Mesodermal cell (in vitro differentiated cells): ENCODE measurements at regions not wholly inside any gene's neighbourhood (a gene's known extent, or its start where the extent isn't known, plus 50 kb on each side); places are given as distances from the start of the nearest gene placed in this dataset.

Experiments
- H3K27ac ChIP-seq: 2 replicates; pipeline ENCODE4 v1.7.0; 2013; ENCODE audit warnings: mild to moderate bottlenecking, low read depth, low read length, moderate library complexity; ENCODE audit not compliant: severe bottlenecking
- H3K36me3 ChIP-seq: 2 replicates; pipeline ENCODE4 v1.7.1; 2013; ENCODE audit warnings: mild to moderate bottlenecking, low read length, moderate library complexity; ENCODE audit not compliant: control insufficient read depth, insufficient read depth
- H3K4me1 ChIP-seq: one replicate; pipeline ENCODE4 v1.7.1; 2013; ENCODE audit warnings: mild to moderate bottlenecking, low read length; ENCODE audit not compliant: insufficient read depth, control insufficient read depth, poor library complexity, severe bottlenecking
- H3K4me3 ChIP-seq: 2 replicates; pipeline ENCODE4 v1.7.0; 2013; ENCODE audit warnings: low read length, control low read depth, mild to moderate bottlenecking; ENCODE audit not compliant: insufficient read depth, poor library complexity, severe bottlenecking; ENCODE audit errors: extremely low read depth
- H3K9me3 ChIP-seq: 2 replicates; pipeline ENCODE4 v1.7.1; 2013; ENCODE audit warnings: mild to moderate bottlenecking, low read length, moderate library complexity; ENCODE audit not compliant: control insufficient read depth
- WGBS, 2 experiments: methylation state at CpG; one replicate each; pipeline ENCODE4 v1.1.5; 2013; ENCODE audit warnings: missing lambda C conversion rate in 2 of 2; ENCODE audit not compliant: insufficient coverage in 2 of 2; 5-methylcytosine and 5-hydroxymethylcytosine counted together

DNA sequence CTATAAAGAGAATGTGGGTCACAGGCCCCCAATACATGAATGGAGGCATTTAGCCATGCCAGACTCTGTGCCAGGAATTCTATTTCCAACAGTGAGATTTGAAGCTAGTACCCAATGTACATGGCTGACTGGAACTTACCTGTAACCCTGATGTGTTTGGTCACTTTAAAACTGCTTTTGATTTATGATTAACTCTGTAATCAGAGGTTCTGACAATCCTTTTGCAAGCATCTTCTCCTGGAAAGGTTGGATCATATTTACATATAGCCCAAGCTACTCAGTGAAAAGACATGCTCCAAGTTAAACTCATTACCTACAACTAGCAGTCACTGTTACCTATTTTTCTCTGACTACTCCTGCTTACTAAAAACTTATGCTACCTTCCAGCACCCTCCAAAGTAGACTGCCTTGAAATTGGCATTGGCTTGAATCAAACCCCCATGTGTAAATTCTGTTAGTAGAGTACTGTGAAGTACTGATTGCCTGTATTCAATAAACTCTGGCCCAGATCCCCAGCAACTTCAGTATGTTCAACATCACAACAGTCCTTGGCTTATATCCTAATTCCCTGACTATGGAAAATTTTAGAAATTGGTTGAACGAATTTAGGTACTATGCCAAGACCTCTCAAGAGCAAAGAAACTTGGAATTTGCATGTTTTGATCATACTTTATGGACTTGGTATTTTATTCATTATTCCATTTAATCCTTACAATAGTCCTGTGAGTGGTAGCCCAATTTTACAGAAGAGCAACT, 665.6 kb upstream of the NECTIN3 start:
- WGBS, 2 experiments: no CpG with 5 or more reads among the region's 1 CpG
- Histone ChIP-seq H3K4me3 (no peak overlapping the region), H3K27ac (no peak overlapping the region), H3K4me1 (no peaks in the 10 kb centered on the region), H3K9me3 (no peaks in the 10 kb centered on the region), H3K36me3 (no peaks in the 10 kb centered on the region)

DNA sequence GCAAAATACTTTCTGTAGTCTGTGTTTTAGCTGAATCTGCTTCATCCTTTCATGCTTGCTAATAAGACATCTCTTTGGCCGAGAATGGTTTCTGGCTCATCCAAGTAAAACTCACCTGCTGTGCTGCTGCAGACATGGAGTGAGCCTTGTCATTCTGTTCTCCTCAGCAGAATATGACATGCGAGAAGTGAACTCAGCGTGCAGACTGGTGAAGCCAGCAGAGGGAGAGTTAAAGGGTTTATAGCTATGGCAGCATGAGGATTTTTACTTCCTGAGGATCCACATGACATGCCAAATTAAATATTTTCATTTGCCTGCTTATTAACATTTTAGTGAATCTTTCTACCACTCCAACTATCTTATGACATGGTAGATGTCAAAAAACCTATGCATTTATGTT, 658.4 kb upstream of the NECTIN3 start:
- Histone ChIP-seq H3K9me3 (no peaks in the 10 kb centered on the region), H3K4me3 (no peak overlapping the region), H3K36me3 (no peaks in the 10 kb centered on the region), H3K4me1 (peaks cover 9% of the 10 kb centered on the region), H3K27ac (peak overlapping the region; percentile 86)
- 87 to 100% methylated on average over 2 to 3 of the region's 3 CpGs for WGBS, 2 experiments

DNA sequence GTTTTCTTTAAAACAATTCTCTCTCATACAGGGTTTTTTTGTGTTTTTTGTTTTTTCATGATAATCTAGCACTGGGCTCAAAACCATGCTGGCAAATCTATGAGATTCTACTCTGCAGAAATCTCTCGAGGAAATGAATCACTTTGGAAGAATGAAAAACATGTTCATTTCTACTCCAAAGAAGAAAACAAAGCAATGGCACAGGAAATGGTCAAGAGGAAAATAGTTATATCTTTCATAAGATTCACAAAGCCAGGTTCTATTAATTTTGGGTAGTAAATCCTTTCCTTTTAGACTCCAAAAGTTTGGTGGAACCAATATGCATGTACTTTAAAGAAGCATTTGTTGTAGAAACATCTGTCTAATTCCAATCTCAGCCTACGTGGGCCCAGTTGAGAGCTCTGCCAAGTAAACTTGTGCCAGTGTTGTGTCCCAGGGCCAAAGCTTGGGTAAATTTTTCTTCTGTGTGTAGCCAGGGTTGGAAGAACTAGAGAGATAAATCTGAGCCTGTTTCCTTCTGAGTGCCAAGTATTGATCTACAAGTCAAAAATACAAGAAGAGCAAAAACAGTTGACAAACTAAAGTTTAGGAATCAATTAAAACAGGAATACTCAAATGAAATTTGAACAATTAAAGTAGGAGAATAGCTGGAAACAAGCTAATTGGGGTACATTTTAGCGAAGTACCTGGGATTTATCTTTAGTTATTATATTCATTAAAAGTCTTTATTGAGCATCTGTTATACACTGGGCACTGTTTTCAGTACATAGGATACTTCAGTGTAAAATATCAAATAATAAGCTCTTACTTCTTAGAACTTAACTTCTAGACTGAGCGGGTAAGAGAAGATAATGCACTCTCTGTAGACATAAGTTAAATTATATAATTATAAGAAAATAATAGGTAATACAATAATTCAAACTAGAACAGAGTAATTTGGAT, 657.5 kb upstream of the NECTIN3 start:
- Histone ChIP-seq H3K27ac (peak overlapping the region; percentile 86), H3K4me3 (no peak overlapping the region)
- WGBS, 2 experiments: 80 to 100% methylated on average over 1 of the region's 4 CpGs

DNA sequence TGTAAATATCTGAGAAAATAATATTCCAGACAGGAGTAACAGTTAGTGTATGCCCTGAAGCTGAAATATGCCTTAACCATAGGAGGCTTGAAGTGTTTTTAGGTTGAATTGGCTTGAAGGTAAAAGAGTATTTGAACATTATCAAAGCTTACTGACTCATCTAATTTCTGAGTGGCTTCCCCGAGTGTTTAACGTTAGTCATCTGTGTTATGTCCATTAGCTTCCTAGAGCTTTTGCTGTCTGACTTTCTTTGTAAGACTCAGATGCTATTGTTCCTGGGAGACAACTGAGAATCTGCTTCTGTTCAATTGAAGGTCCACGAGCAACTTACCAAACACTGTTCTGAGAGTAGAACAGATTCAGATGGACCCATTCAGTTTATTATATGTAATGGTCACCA, 656.8 kb upstream of the NECTIN3 start:
- Histone ChIP-seq H3K4me1 (peaks cover 9% of the 10 kb centered on the region), H3K36me3 (no peaks in the 10 kb centered on the region), H3K27ac (peak overlapping the region; percentile 51), H3K9me3 (no peaks in the 10 kb centered on the region), H3K4me3 (no peak overlapping the region)
- 33% methylated on average over 1 of the region's 3 CpGs; no CpG with 5 or more reads in 1 of the 2 experiments for WGBS, 2 experiments

More for the DNA sequence above, 657.5 kb upstream of the NECTIN3 start:
- Histone ChIP-seq H3K4me1 (peaks cover 9% of the 10 kb centered on the region), H3K36me3 (no peaks in the 10 kb centered on the region), H3K9me3 (no peaks in the 10 kb centered on the region)

DNA sequence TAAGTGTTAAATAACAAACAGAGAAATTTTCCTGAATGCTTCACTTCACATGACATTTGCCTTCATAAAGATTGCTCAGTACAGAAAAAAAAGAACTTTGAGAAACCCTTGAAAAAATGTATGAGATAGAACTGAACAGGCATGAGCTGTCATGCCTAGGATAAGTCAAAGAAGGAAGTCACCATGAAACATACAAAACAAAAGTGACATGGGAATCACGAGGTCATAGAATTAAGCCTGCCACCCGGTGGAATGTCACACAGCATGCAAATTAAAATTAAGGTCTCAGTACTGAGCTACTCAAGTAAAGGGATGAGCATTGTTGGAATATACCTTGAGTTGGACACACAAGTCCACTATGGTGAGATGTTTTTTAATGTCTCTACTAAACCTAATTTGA, 652.5 kb upstream of the NECTIN3 start:
- WGBS, 2 experiments: 90% methylated on average over 2 of the region's 2 CpGs; no CpG with 5 or more reads in 1 of the 2 experiments
- Histone ChIP-seq H3K36me3 (no peaks in the 10 kb centered on the region), H3K9me3 (no peaks in the 10 kb centered on the region), H3K4me1 (peaks cover 10% of the 10 kb centered on the region), H3K4me3 (no peak overlapping the region), H3K27ac (peak overlapping the region; percentile 94)

DNA sequence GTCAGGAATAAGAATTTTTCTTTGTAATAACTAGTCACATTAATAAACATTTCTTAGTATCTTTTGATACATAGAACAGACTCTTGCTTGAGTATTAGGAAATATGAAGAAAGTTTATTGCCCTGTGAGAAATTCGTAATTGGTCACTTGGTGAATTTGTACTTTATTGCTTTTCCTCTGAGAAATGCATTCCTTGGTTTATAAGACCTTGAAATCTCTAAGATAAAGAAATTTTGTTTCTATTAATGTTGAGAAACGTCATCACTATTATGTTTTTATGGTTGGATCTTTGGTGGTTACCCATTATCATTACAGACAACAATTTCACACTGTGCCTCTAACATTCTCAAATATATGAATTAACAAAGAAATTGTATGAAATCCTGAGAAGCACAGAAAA, 652.0 kb upstream of the NECTIN3 start:
- H3K27ac ChIP-seq: peak overlapping the region; percentile 94
- 83% methylated on average over 1 of the region's 2 CpGs; no CpG with 5 or more reads in 1 of the 2 experiments for WGBS, 2 experiments

DNA sequence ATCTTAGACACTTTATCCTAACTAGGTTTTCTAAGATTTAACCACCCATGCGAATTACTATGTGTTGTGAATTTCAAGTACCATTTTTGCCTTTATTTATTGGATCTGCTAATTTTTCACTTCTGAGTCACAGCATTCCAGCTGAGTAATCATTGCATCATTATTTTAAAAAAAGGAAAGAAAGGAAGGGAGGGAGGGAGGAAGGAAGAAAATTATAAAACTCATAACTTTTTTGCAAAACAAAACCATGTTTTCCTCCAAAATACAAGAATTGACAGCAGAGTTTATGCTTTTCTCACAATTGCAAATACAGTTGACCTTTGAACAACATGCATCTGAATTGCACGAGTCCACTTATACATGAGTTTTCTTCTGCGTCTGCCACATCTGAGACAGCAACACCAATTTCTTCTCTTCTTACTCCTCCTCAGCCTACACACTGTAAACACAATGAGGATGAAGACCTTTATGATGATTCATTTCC, 651.4 kb upstream of the NECTIN3 start:
- H3K4me1 ChIP-seq: peaks cover 10% of the 10 kb centered on the region
- no peaks in the 10 kb centered on the region for H3K9me3 ChIP-seq
- WGBS, 2 experiments: 72 to 79% methylated on average over 2 of the region's 3 CpGs
- H3K4me3 ChIP-seq: no peak overlapping the region
- H3K27ac ChIP-seq: peak overlapping the region; percentile 94
- H3K36me3 ChIP-seq: no peaks in the 10 kb centered on the region

More for the DNA sequence above, 652.0 kb upstream of the NECTIN3 start:
- Histone ChIP-seq H3K36me3 (no peaks in the 10 kb centered on the region), H3K4me1 (peaks cover 10% of the 10 kb centered on the region), H3K4me3 (no peak overlapping the region), H3K9me3 (no peaks in the 10 kb centered on the region)

DNA sequence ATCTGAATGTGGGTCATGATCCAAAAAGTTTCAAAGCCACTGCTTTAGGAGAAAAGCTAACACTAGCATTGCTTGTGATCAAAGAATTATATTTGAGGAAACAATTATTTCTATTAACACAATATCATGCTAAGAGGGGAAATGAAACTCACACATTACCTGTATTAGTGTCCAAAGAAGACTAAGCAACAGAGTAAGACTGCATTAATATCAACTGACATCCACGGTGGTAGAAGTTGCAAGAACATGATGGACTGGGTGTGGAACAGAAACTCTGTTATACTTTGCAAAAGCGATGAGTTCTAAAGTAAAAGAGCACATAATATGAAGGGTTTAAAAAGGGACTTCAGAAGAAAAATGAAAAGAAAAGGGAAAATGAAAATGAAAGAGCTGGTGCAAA, 648.3 kb upstream of the NECTIN3 start:
- 90 to 100% methylated on average over 1 to 2 of the region's 2 CpGs for WGBS, 2 experiments
- H3K9me3 ChIP-seq: no peaks in the 10 kb centered on the region
- H3K27ac ChIP-seq: no peak overlapping the region
- H3K36me3 ChIP-seq: no peaks in the 10 kb centered on the region
- H3K4me1 ChIP-seq: peaks cover 4% of the 10 kb centered on the region
- no peak overlapping the region for H3K4me3 ChIP-seq

DNA sequence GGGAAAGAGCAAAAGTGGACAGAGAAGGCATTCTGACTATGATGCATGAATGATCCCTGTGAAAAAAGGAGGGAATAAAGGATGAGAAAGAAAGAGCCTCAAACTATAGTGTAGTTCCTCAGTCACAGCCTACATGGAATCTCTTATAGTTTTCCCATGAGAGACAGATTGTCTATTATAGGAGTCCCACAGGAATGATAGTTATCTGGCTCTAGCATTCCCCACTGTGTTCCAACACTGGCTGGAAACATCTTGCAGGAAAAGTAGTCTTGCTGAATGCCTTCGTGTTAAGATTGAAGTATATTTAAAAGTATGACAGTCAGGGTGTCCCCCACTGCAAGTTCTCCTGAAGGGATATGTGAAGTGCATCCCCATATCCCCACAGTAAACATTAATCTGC, 641.5 kb upstream of the NECTIN3 start:
- Histone ChIP-seq H3K9me3 (no peaks in the 10 kb centered on the region), H3K4me3 (no peak overlapping the region), H3K27ac (no peak overlapping the region), H3K36me3 (no peaks in the 10 kb centered on the region), H3K4me1 (no peaks in the 10 kb centered on the region)
- no CpG with 5 or more reads among the region's 1 CpG for WGBS, 2 experiments

DNA sequence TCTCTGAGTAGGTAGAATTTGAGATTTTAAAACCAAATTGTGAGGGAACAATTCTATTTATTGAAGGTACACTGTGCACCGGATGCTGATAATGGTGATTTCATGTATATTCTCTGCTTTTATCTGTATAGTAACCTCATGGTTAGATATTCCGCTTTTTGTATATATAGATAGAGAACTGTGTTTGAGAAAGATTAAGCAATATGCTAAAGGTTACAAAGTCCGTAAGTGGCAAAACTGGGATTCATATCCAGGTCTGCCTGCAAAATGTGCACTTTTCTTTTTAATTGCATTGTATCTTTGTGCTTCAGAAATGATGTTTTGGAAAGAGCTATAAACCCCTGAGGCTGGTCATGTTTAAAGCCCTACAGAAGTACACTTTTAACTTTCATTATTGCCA, 635.4 kb upstream of the NECTIN3 start:
- Histone ChIP-seq H3K9me3 (no peaks in the 10 kb centered on the region), H3K4me1 (no peaks in the 10 kb centered on the region), H3K36me3 (no peaks in the 10 kb centered on the region), H3K4me3 (no peak overlapping the region), H3K27ac (no peak overlapping the region)
- 78 to 93% methylated on average over 2 to 3 of the region's 3 CpGs for WGBS, 2 experiments
